ENCODE measurements at regions not wholly inside any gene's neighbourhood (a gene's known extent, or its start where the extent isn't known, plus 50 kb on each side); places are given as distances from the start of the nearest gene placed in this dataset.

DNA sequence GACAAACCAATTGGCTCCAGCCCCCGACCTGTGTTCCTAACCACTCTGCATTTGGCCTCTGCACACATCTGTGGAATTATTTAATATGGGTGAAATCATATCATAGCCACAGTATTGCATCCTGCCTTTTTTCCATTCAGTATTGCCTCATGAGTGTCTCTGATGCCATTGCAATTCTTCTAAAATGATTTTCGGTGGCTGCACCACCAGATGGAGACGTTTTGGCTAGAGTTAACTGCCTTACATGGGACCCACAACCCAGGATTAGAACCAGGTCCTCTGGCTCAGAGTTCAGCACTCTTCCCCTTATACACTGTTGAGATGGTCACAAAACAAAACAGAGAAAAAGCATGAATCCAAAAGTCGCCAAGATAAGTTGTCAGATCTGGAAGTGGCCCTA, 180.8 kb downstream of the EMX2 start:
- no peaks in the 10 kb centered on the region for H3K36me3 ChIP-seq (ENCODE audit: insufficient read depth, low read length)
- no peaks in the 10 kb centered on the region for H3K4me1 ChIP-seq (ENCODE audit: insufficient read depth, low read length)
- no peaks in the 10 kb centered on the region for H3K9me3 ChIP-seq (ENCODE audit: low read depth, low read length)
- no peak for DNase-seq (ENCODE audit: insufficient read length, low spot score, missing footprints)
- H3K4me3 ChIP-seq (ENCODE audit: insufficient read depth, low read length) = no peak overlapping the region
- H3K4me2 ChIP-seq (ENCODE audit: insufficient read depth, low read length) = no peak overlapping the region
- TF ChIP-seq CTCF (IDR thresholded peaks at IDR 0.05; ENCODE audit: extremely low read depth, low read depth, low read length) = no peak
- H3K27me3 ChIP-seq (ENCODE audit: insufficient read depth, low read length) = no peaks in the 10 kb centered on the region
- H3K27ac ChIP-seq (ENCODE audit: low read depth, low read length) = no peak overlapping the region
- no peaks in the 10 kb centered on the region for H3K79me2 ChIP-seq (ENCODE audit: insufficient read depth, low read length)
- no peaks in the 10 kb centered on the region for H4K20me1 ChIP-seq (ENCODE audit: insufficient read depth, low read length)
- H2AFZ ChIP-seq (ENCODE audit: low read length) = no peak overlapping the region

GRCh38 chr10:117725993-117726392, 183.4 kb downstream of the EMX2 start:
- H3K36me3 ChIP-seq (ENCODE audit: insufficient read depth, low read length) = no peaks in the 10 kb centered on the region
- H3K4me1 ChIP-seq (ENCODE audit: insufficient read depth, low read length) = no peaks in the 10 kb centered on the region
- no peak for DNase-seq (ENCODE audit: insufficient read length, low spot score, missing footprints)
- no peak overlapping the region for H3K4me3 ChIP-seq (ENCODE audit: insufficient read depth, low read length)
- no peak overlapping the region for H2AFZ ChIP-seq (ENCODE audit: low read length)
- H3K27me3 ChIP-seq (ENCODE audit: insufficient read depth, low read length) = no peaks in the 10 kb centered on the region
- no peaks in the 10 kb centered on the region for H4K20me1 ChIP-seq (ENCODE audit: insufficient read depth, low read length)
- H3K27ac ChIP-seq (ENCODE audit: low read depth, low read length) = no peak overlapping the region
- no peaks in the 10 kb centered on the region for H3K79me2 ChIP-seq (ENCODE audit: insufficient read depth, low read length)
- no peaks in the 10 kb centered on the region for H3K9me3 ChIP-seq (ENCODE audit: low read depth, low read length)
- no peak overlapping the region for H3K4me2 ChIP-seq (ENCODE audit: insufficient read depth, low read length)
- TF ChIP-seq CTCF (IDR thresholded peaks at IDR 0.05; ENCODE audit: extremely low read depth, low read depth, low read length) = no peak

DNA sequence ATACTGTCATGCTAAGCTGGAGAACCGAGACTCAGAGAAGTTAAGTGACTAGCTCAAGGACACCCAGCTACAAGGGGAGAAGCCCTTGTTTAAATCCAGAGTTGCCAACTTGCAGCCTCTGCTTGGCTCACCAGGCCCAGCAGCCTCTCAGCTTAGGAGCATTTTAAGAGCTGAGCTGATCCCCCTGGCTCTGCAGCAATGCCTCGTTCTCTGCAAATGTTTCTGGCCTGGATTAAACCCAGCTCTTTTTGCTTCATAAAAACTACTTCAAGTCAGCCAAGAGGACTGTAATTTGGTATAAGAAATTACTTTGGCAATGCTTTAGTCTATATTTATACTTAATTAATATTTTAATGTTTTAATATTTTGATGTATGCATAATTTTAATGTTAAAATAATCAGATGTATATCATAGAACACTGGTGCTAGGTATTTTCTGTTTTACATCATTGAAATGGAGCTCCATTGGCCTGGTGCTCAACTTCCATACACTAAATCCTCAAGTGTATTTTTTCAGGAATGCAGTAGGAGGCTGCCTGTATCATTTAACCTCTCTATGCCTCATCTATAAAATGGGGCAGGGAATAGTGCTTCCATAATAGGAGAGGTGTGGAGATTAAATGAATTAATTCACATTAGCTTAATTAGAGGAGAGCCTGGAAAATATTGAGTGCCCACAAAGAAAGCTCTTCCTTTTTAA, 184.2 kb downstream of the EMX2 start:
- DNase-seq (ENCODE audit: insufficient read length, low spot score, missing footprints) = no peak
- Histone ChIP-seq H3K4me3 (ENCODE audit: insufficient read depth, low read length) (no peak overlapping the region), H3K36me3 (ENCODE audit: insufficient read depth, low read length) (no peaks in the 10 kb centered on the region), H3K4me1 (ENCODE audit: insufficient read depth, low read length) (no peaks in the 10 kb centered on the region), H3K79me2 (ENCODE audit: insufficient read depth, low read length) (no peaks in the 10 kb centered on the region), H2AFZ (ENCODE audit: low read length) (no peak overlapping the region), H3K4me2 (ENCODE audit: insufficient read depth, low read length) (no peak overlapping the region), H3K27ac (ENCODE audit: low read depth, low read length) (no peak overlapping the region), H4K20me1 (ENCODE audit: insufficient read depth, low read length) (no peaks in the 10 kb centered on the region), H3K27me3 (ENCODE audit: insufficient read depth, low read length) (peaks cover 2% of the 10 kb centered on the region), H3K9me3 (ENCODE audit: low read depth, low read length) (no peaks in the 10 kb centered on the region)
- no peak for TF ChIP-seq CTCF (IDR thresholded peaks at IDR 0.05; ENCODE audit: extremely low read depth, low read depth, low read length)

DNA sequence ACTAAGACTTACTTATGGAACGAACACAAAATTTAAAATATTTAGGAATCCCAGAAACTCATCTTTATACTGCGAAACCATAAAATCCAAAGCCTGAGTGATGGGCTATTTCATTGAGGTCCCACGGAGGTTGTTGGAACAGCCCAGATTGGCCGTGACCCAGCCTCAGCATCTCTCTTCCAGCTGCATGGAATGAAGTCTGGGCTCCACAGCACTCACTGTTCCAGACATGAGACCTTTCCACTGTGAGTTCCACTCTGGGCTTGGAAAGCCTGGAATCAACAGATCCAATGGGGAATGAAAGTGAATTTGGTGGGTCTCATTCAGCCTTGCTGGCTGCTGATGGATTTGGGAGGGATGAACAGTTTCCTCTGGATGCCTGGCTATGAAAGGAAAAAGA, 184.9 kb downstream of the EMX2 start:
- TF ChIP-seq CTCF (IDR thresholded peaks at IDR 0.05; ENCODE audit: extremely low read depth, low read depth, low read length) = no peak
- H4K20me1 ChIP-seq (ENCODE audit: insufficient read depth, low read length) = no peaks in the 10 kb centered on the region
- no peaks in the 10 kb centered on the region for H3K36me3 ChIP-seq (ENCODE audit: insufficient read depth, low read length)
- no peak overlapping the region for H3K4me2 ChIP-seq (ENCODE audit: insufficient read depth, low read length)
- H3K79me2 ChIP-seq (ENCODE audit: insufficient read depth, low read length) = no peaks in the 10 kb centered on the region
- H3K9me3 ChIP-seq (ENCODE audit: low read depth, low read length) = no peaks in the 10 kb centered on the region
- no peak overlapping the region for H2AFZ ChIP-seq (ENCODE audit: low read length)
- DNase-seq (ENCODE audit: insufficient read length, low spot score, missing footprints) = no peak
- no peak overlapping the region for H3K4me3 ChIP-seq (ENCODE audit: insufficient read depth, low read length)
- H3K27me3 ChIP-seq (ENCODE audit: insufficient read depth, low read length) = peaks cover 2% of the 10 kb centered on the region
- no peak overlapping the region for H3K27ac ChIP-seq (ENCODE audit: low read depth, low read length)
- H3K4me1 ChIP-seq (ENCODE audit: insufficient read depth, low read length) = no peaks in the 10 kb centered on the region

Measured in osteoblast (primary cell).